ENCODE measurements at regions not wholly inside any gene's neighbourhood (a gene's known extent, or its start where the extent isn't known, plus 50 kb on each side); places are given as distances from the start of the nearest gene placed in this dataset.

GRCh38 chr12:127928615-127929571 lies 338.1 kb upstream of the TMEM132C start:
- intact Hi-C loops (cut with DNase I), result loop anchor here in 1 of 2 donors (10.0 kb wide), 1 partner anchor 254 kb away; no protein-coding TSS in a partner anchor
- H3K4me3 ChIP-seq, result no peak overlapping the region
- peaks cover 5 to 31% of the 10 kb centered on the region in 2 donors for H3K4me1 ChIP-seq (replicated peaks in 1 of 2)
- H3K27ac ChIP-seq, result peak overlapping the region in 3 of 5 donors; percentile 46 to 72 (median 62)
- no peak for TF ChIP-seq CTCF (IDR thresholded peaks at IDR 0.05)
- TF ChIP-seq POLR2A (IDR thresholded peaks at IDR 0.05), result no peak
- WGBS, 4 donors, result 12 to 25% (median 23%) methylated on average over 3 of the region's 3 CpGs
- no peaks in the 10 kb centered on the region for H3K36me3 ChIP-seq (replicated peaks in 1 of 2)
- no peaks in the 10 kb centered on the region for H3K9me3 ChIP-seq (replicated peaks in 1 of 3)
- no peak for DNase-seq
- H3K27me3 ChIP-seq, result no peaks in the 10 kb centered on the region

GRCh38 chr12:127930122-127930521 lies 336.8 kb upstream of the TMEM132C start:
- H3K4me3 ChIP-seq, result no peak overlapping the region
- TF ChIP-seq POLR2A (IDR thresholded peaks at IDR 0.05), result no peak
- TF ChIP-seq CTCF (IDR thresholded peaks at IDR 0.05), result no peak
- intact Hi-C loops (cut with DNase I), result no loop called here
- no peaks in the 10 kb centered on the region for H3K9me3 ChIP-seq (replicated peaks in 1 of 3)
- H3K4me1 ChIP-seq (replicated peaks in 1 of 2), result peaks cover 5 to 31% of the 10 kb centered on the region in 2 donors
- H3K36me3 ChIP-seq (replicated peaks in 1 of 2), result no peaks in the 10 kb centered on the region
- 62 to 86% (median 73%) methylated on average over 2 to 5 of the region's 5 CpGs for WGBS, 4 donors
- DNase-seq, result no peak
- no peaks in the 10 kb centered on the region for H3K27me3 ChIP-seq
- peak overlapping the region in 1 of 5 donors; percentile 72 for H3K27ac ChIP-seq

- intact Hi-C loops (cut with DNase I), result no loop called here
- 94 to 96% (median 95%) methylated on average over 1 of the region's 1 CpG for WGBS, 4 donors
These were observed 332.6 kb upstream of the TMEM132C start for GRCh38 chr12:127934409-127934808.

More at GRCh38 chr12:127934409-127934808, 332.6 kb upstream of the TMEM132C start:
- Histone ChIP-seq H3K36me3 (replicated peaks in 1 of 2) (no peaks in the 10 kb centered on the region), H3K27ac (no peak overlapping the region), H3K27me3 (no peaks in the 10 kb centered on the region), H3K9me3 (replicated peaks in 1 of 3) (no peaks in the 10 kb centered on the region), H3K4me1 (replicated peaks in 1 of 2) (peaks cover under 1 to 5% of the 10 kb centered on the region in 2 donors), H3K4me3 (no peak overlapping the region)
- TF ChIP-seq POLR2A (IDR thresholded peaks at IDR 0.05) (no peak), CTCF (IDR thresholded peaks at IDR 0.05) (no peak)
- DNase-seq, result no peak

All from adrenal gland (tissue), 9 donors.